Lung (tissue), 11 donors: ENCODE measurements at regions not wholly inside any gene's neighbourhood (a gene's known extent, or its start where the extent isn't known, plus 50 kb on each side); places are given as distances from the start of the nearest gene placed in this dataset.

Experiments
- ATAC-seq: fragments of 200-7000 bp; cut with Tn5 transposase; one replicate; pipeline ENCODE4 v1.9.1; 2020; ENCODE audit warnings: moderate number of reproducible peaks; ENCODE audit not compliant: insufficient read depth, low FRiP score
- DNase-seq, 3 donors: peaks; one replicate each; pipeline ENCODE4 v3.0.0-alpha.2; 2013 to 2017
- H3K27ac ChIP-seq, 2 donors: one replicate each; pipeline ENCODE4 v1.5.1; 2013; ENCODE audit warnings: mild to moderate bottlenecking in 2 of 2, moderate library complexity in 2 of 2, control low read depth in 1 of 2, inconsistent platforms in 1 of 2, low read depth in 1 of 2, low read length in 1 of 2
- H3K27me3 ChIP-seq, 3 donors: one replicate each; pipeline ENCODE4 v1.5.1; 2013; ENCODE audit warnings: low read length in 2 of 3; ENCODE audit not compliant: control insufficient read depth in 3 of 3, insufficient read depth in 3 of 3
- H3K36me3 ChIP-seq, 4 donors: one replicate each; pipeline ENCODE4 v1.5.1; 2013; ENCODE audit warnings: low read length in 4 of 4, mild to moderate bottlenecking in 1 of 4, moderate library complexity in 1 of 4; ENCODE audit not compliant: control insufficient read depth in 4 of 4, insufficient read depth in 4 of 4
- H3K4me1 ChIP-seq, 5 donors: one replicate each; pipeline ENCODE4 v1.5.1; 2013; ENCODE audit warnings: low read length in 5 of 5, mild to moderate bottlenecking in 2 of 5, moderate library complexity in 1 of 5; ENCODE audit not compliant: control insufficient read depth in 5 of 5, insufficient read depth in 5 of 5
- H3K4me3 ChIP-seq: one replicate; pipeline ENCODE4 v1.5.1; 2013; ENCODE audit warnings: mild to moderate bottlenecking, control low read depth, moderate library complexity
- H3K9ac ChIP-seq, 2 donors: one replicate each; pipeline ENCODE4 v1.5.1; 2013; ENCODE audit warnings: low read length in 2 of 2, control low read depth in 1 of 2; ENCODE audit not compliant: insufficient read depth in 1 of 2
- H3K9me3 ChIP-seq, 4 donors: one replicate each; pipeline ENCODE4 v1.5.1; 2013; ENCODE audit warnings: low read length in 3 of 4, mild to moderate bottlenecking in 1 of 4, moderate library complexity in 1 of 4; ENCODE audit not compliant: control insufficient read depth in 4 of 4, insufficient read depth in 3 of 4
- CTCF ChIP-seq: IDR thresholded peaks from 2 replicates; pipeline ENCODE4 v1.5.1; 2012; ENCODE audit warnings: mild to moderate bottlenecking; ENCODE audit errors: control extremely low read depth, extremely low read depth
- WGBS, 2 donors: extraction: QIAGEN DNeasy Blood & Tissue Kit; methylation state at CpG; one replicate each; pipeline ENCODE4 v1.1.7; 2013; 5-methylcytosine and 5-hydroxymethylcytosine counted together
- donor health status: control.
- donor health status: control.
- donor health status: Bipolar disorder and iron deficiency.
- donor health status: healthy.
- donor health status: DM: yes; HTN: yes; CAD: no.

GRCh38 chr6:113597231-113597583 is 259.9 kb upstream of the MARCKS start:
- 0 to 61% methylated on average over 1 of the region's 1 CpG for WGBS, 2 donors
- TF ChIP-seq CTCF: no peak
- Histone ChIP-seq H3K4me1 (peaks cover 0 to 33% (median 18%) of the 10 kb centered on the region in 5 donors), H3K27me3 (no peaks in the 10 kb centered on the region), H3K9ac (peak overlapping the region in 1 of 2 donors; percentile 77), H3K36me3 (no peaks in the 10 kb centered on the region), H3K27ac (no peak overlapping the region), H3K4me3 (no peak overlapping the region), H3K9me3 (no peaks in the 10 kb centered on the region)
- ATAC-seq: no peak
- no peak for DNase-seq

GRCh38 chr6:113598786-113599185 is 258.4 kb upstream of the MARCKS start:
- no peaks in the 10 kb centered on the region for H3K9me3 ChIP-seq
- H3K4me3 ChIP-seq: no peak overlapping the region
- H3K27ac ChIP-seq: no peak overlapping the region
- TF ChIP-seq CTCF: no peak
- WGBS, 2 donors: 94 to 100% methylated on average over 3 of the region's 3 CpGs
- no peaks in the 10 kb centered on the region for H3K36me3 ChIP-seq
- H3K9ac ChIP-seq: no peak overlapping the region
- DNase-seq (no peak), ATAC-seq (no peak)
- H3K4me1 ChIP-seq: peaks cover 0 to 28% (median 13%) of the 10 kb centered on the region in 5 donors
- no peaks in the 10 kb centered on the region for H3K27me3 ChIP-seq

- no peak overlapping the region for H3K4me3 ChIP-seq
- no peak overlapping the region for H3K27ac ChIP-seq
- TF ChIP-seq CTCF: no peak
- no peak overlapping the region for H3K9ac ChIP-seq
- H3K4me1 ChIP-seq: peaks cover 0 to 28% (median 13%) of the 10 kb centered on the region in 5 donors
- no peaks in the 10 kb centered on the region for H3K36me3 ChIP-seq
- ATAC-seq (no peak), DNase-seq (no peak)
- H3K9me3 ChIP-seq: no peaks in the 10 kb centered on the region
- no peaks in the 10 kb centered on the region for H3K27me3 ChIP-seq
These were observed 257.7 kb upstream of the MARCKS start for GRCh38 chr6:113599444-113599843.

- H3K9me3 ChIP-seq: no peaks in the 10 kb centered on the region
- H3K27ac ChIP-seq: no peak overlapping the region
- TF ChIP-seq CTCF: no peak
- no peaks in the 10 kb centered on the region for H3K27me3 ChIP-seq
- H3K4me3 ChIP-seq: no peak overlapping the region
- no peak overlapping the region for H3K9ac ChIP-seq
- 29 to 60% methylated on average over 2 of the region's 2 CpGs for WGBS, 2 donors
- DNase-seq (no peak), ATAC-seq (no peak)
- no peaks in the 10 kb centered on the region for H3K36me3 ChIP-seq
- peaks cover 0 to 21% (median 13%) of the 10 kb centered on the region in 5 donors for H3K4me1 ChIP-seq
These were observed 256.4 kb upstream of the MARCKS start for GRCh38 chr6:113600551-113601339.
